Effector memory CD8-positive, alpha-beta T cell (primary cell): ENCODE measurements at regions not wholly inside any gene's neighbourhood (a gene's known extent, or its start where the extent isn't known, plus 50 kb on each side); places are given as distances from the start of the nearest gene placed in this dataset.

ENCODE experiments used
- ATAC-seq: fragments of 150-1000 bp; cut with Tn5 transposase; replicated peaks from 2 replicates; pipeline ENCODE4 v1.10.0; 2021; ENCODE audit warnings: mild to moderate bottlenecking, moderate library complexity
- DNase-seq, 3 experiments: peaks; one replicate each; pipeline ENCODE4 v3.0.0; 2021
- H3K27ac Mint-ChIP-seq, 2 donors: one replicate each; pipeline ENCODE4 v1.8.0; 2022; ENCODE audit warnings: mild to moderate bottlenecking in 2 of 2, mixed read lengths in 2 of 2, moderate library complexity in 2 of 2
- H3K27me3 Mint-ChIP-seq, 2 donors: one replicate each; pipeline ENCODE4 v1.8.0; 2022; ENCODE audit warnings: mixed read lengths in 2 of 2
- H3K36me3 Mint-ChIP-seq: one replicate; pipeline ENCODE4 v1.8.0; 2022; ENCODE audit warnings: mild to moderate bottlenecking, moderate library complexity, mixed read lengths; ENCODE audit not compliant: insufficient read depth
- H3K4me1 Mint-ChIP-seq, 2 donors: one replicate each; pipeline ENCODE4 v1.8.0; 2022; ENCODE audit warnings: low read depth in 2 of 2, mixed read lengths in 2 of 2
- H3K4me3 Mint-ChIP-seq, 2 donors: one replicate each; pipeline ENCODE4 v1.8.0; 2022; ENCODE audit warnings: mild to moderate bottlenecking in 2 of 2, mixed read lengths in 2 of 2, moderate library complexity in 2 of 2
- H3K9me3 Mint-ChIP-seq, 2 donors: one replicate each; pipeline ENCODE4 v1.8.0; 2022; ENCODE audit warnings: mixed read lengths in 2 of 2

DNA sequence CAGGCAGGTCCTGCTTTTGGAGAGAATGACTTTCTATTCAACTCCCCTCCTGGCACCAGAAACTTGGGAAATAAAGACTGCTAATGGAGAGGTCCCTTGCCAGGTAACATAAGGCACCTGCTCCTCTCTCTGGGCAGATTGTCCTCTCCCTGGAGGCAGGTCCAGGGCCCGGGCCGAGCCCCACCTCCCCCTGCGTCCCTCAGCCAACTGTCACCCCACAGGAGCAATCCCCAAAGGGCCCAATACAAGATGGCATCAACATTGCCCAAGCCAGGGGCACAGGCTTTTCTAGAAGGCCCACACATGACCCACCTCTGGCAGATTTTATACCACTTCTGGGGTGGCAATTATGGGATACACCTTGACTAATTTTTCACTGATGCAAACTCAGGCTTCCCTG is 145.2 kb downstream of the HERPUD2 start:
- H3K36me3 Mint-ChIP-seq = no peaks in the 10 kb centered on the region
- peaks cover 0 to 3% of the 10 kb centered on the region in 2 donors for H3K4me1 Mint-ChIP-seq

GRCh38 chr7:35548291-35548690 is 146.6 kb downstream of the HERPUD2 start:
- no peak overlapping the region for H3K27ac Mint-ChIP-seq
- no peaks in the 10 kb centered on the region for H3K36me3 Mint-ChIP-seq
- H3K9me3 Mint-ChIP-seq = no peaks in the 10 kb centered on the region
- no peak overlapping the region for H3K4me3 Mint-ChIP-seq
- ATAC-seq = no peak
- DNase-seq = no peak
- H3K27me3 Mint-ChIP-seq = peaks cover 26 to 60% of the 10 kb centered on the region in 2 donors
- H3K4me1 Mint-ChIP-seq = peaks cover 0 to 3% of the 10 kb centered on the region in 2 donors

More for the DNA sequence above, 145.2 kb downstream of the HERPUD2 start:
- H3K9me3 Mint-ChIP-seq = no peaks in the 10 kb centered on the region
- ATAC-seq = no peak
- no peak for DNase-seq
- no peak overlapping the region for H3K4me3 Mint-ChIP-seq
- peaks cover 25 to 51% of the 10 kb centered on the region in 2 donors for H3K27me3 Mint-ChIP-seq
- H3K27ac Mint-ChIP-seq = no peak overlapping the region

DNA sequence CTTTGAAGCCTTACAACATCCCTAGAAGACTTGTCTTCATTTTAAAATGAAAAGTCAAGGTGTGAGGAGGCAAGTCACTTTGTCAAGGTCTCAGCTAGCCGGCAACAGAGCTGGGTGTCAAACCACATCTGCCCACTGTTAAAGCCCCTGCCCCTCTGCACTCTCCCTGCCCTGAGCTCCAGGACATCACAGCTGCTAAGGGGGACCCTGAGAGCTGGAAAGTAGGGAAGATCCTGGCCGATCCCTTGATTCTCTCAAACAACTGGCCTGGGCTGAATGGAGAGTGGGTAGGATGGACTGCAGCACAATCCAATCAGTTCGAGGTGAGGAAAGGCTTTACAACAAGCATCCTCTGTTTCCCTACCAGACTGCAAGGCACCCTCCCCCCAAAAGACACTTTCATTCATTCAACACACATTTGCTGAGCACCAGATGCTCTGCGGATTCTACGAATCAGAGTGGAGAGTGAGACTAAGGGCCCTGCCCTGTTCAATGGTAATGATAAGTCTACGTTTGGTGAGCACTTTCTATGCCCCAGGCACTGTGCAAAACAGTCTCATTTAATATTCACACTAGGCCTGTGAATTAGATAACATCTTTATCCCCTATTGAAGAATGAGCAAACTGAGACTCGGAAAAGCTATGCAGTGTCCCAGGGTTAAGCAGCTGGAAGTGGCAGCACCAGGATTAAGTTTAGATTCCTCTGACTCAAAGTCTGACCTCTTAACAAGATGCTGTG is 148.1 kb downstream of the HERPUD2 start:
- no peak overlapping the region for H3K27ac Mint-ChIP-seq
- no peaks in the 10 kb centered on the region for H3K9me3 Mint-ChIP-seq
- H3K4me3 Mint-ChIP-seq = no peak overlapping the region
- no peaks in the 10 kb centered on the region for H3K36me3 Mint-ChIP-seq
- peaks cover 18 to 56% of the 10 kb centered on the region in 2 donors for H3K27me3 Mint-ChIP-seq
- peaks cover 0 to 3% of the 10 kb centered on the region in 2 donors for H3K4me1 Mint-ChIP-seq
- ATAC-seq (no peak), DNase-seq (no peak)

DNA sequence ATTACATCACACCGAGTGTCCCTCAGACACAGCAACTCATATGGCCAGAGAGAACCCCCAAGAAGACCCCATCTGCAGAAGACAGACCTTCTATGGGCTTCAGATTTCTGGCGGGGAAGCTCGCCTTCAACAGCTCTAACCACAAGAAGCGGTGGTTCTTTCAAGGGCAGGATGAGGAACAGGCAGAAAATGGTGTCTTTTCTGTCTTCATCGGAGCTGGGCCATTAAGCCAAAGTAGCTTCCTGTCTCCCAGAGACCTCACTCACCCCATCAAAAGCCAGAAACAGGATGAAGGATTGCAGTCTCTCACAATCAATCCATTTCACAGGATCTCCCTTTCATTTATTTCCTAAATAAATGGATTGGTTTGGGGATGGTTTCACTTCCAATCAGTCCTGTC is 149.1 kb downstream of the HERPUD2 start:
- DNase-seq (no peak), ATAC-seq (no peak)
- Mint-ChIP-seq H3K4me3 (no peak overlapping the region), H3K9me3 (no peaks in the 10 kb centered on the region), H3K36me3 (no peaks in the 10 kb centered on the region), H3K4me1 (peaks cover 0 to 3% of the 10 kb centered on the region in 2 donors), H3K27me3 (peaks cover 18 to 55% of the 10 kb centered on the region in 2 donors), H3K27ac (peak overlapping the region in 1 of 2 donors; percentile 46)

GRCh38 chr7:35544028-35544742 is 150.8 kb downstream of the HERPUD2 start:
- Mint-ChIP-seq H3K9me3 (no peaks in the 10 kb centered on the region), H3K27ac (no peak overlapping the region), H3K4me1 (peaks cover 0 to 3% of the 10 kb centered on the region in 2 donors), H3K27me3 (peaks cover 21 to 51% of the 10 kb centered on the region in 2 donors), H3K36me3 (no peaks in the 10 kb centered on the region), H3K4me3 (no peak overlapping the region)
- DNase-seq = no peak
- ATAC-seq = no peak

- peaks cover 16 to 39% of the 10 kb centered on the region in 2 donors for H3K27me3 Mint-ChIP-seq
- peak overlapping the region in 1 of 2 donors; percentile 13 for H3K27ac Mint-ChIP-seq
- peak; percentile 78 to 82 (median 79) for DNase-seq
- H3K4me3 Mint-ChIP-seq = peak overlapping the region; percentile 70 to 71
- H3K4me1 Mint-ChIP-seq = peaks cover 0 to 3% of the 10 kb centered on the region in 2 donors
- no peaks in the 10 kb centered on the region for H3K9me3 Mint-ChIP-seq
- ATAC-seq = peak; percentile 98
- no peaks in the 10 kb centered on the region for H3K36me3 Mint-ChIP-seq
Measured at GRCh38 chr7:35537067-35538023, 157.6 kb downstream of the HERPUD2 start.

DNA sequence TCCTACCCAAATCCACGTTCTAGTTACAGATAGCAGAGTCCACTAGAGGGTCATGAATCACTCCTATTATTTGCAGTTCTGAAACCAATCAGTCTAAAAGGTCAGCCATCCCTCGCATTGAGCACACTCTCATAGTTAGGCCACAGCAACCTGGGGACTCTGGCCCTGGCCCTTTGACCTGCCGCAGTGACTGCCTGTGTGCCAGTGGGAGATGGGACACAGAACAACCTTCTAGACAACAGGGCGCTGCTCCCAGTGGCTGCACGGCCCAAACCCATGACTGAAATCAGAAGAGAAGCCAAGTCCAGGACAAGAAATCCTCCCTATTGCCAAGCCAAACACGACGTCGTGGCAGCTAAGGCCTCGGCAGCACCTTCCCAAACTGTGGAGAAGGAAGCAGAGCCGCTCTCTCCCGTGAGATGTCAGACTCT is 158.5 kb downstream of the HERPUD2 start:
- no peaks in the 10 kb centered on the region for H3K36me3 Mint-ChIP-seq
- no peak overlapping the region for H3K27ac Mint-ChIP-seq
- no peaks in the 10 kb centered on the region for H3K9me3 Mint-ChIP-seq
- H3K27me3 Mint-ChIP-seq = peaks cover 23 to 48% of the 10 kb centered on the region in 2 donors
- H3K4me3 Mint-ChIP-seq = peak overlapping the region; percentile 70 to 71
- no peak for ATAC-seq
- peaks cover 0 to 3% of the 10 kb centered on the region in 2 donors for H3K4me1 Mint-ChIP-seq
- no peak for DNase-seq

DNA sequence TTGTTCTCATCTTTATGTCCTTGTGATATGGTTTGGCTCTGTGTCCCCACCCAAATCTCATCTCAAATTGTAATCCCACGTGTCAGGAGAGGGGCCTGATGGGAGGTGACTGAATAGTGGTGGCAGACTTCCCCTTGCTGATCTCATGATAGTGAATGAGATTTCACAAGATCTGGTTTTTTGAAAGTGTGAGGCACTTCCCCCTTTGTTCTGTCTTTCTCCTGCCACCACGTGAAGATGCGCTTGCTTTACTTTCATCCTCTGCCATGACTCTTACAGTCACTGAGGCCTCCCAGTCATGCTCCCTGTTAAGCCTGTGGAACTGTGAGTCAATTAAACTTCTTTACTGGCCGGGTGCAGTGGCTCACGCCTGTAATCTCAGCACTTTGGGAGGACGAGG is 161.0 kb downstream of the HERPUD2 start:
- Mint-ChIP-seq H3K4me1 (peaks cover 0 to 3% of the 10 kb centered on the region in 2 donors), H3K27ac (no peak overlapping the region), H3K4me3 (no peak overlapping the region), H3K9me3 (no peaks in the 10 kb centered on the region), H3K36me3 (no peaks in the 10 kb centered on the region), H3K27me3 (peaks cover 22 to 59% of the 10 kb centered on the region in 2 donors)
- no peak for ATAC-seq
- no peak for DNase-seq

- no peak overlapping the region for H3K27ac Mint-ChIP-seq
- peaks cover 35 to 68% of the 10 kb centered on the region in 2 donors for H3K27me3 Mint-ChIP-seq
- ATAC-seq = no peak
- DNase-seq = no peak
- H3K4me3 Mint-ChIP-seq = no peak overlapping the region
- no peaks in the 10 kb centered on the region for H3K4me1 Mint-ChIP-seq
- no peaks in the 10 kb centered on the region for H3K9me3 Mint-ChIP-seq
- H3K36me3 Mint-ChIP-seq = no peaks in the 10 kb centered on the region
Measured at GRCh38 chr7:35530124-35531109, 164.5 kb downstream of the HERPUD2 start.

DNA sequence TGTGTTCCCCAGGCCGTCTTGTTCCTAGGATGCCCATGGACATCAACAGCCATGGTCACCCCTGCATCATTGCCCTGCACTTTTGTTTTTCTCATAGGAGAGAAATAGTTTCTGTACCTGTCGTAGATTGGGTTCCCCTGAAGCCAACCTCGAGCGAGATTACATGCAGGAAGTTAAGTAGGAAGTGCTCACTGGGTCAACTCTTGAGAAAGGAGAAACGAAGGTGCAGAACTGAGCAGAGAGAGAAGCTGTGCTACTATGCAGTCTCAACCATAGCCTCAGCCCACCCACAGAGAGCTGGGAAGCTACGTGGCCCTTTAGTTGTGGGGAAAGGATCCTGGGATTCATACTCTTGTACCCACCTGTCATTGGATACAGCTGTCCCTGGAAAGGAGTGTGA is 165.2 kb downstream of the HERPUD2 start:
- Mint-ChIP-seq H3K4me1 (no peaks in the 10 kb centered on the region), H3K36me3 (no peaks in the 10 kb centered on the region), H3K9me3 (no peaks in the 10 kb centered on the region), H3K27me3 (peaks cover 35 to 68% of the 10 kb centered on the region in 2 donors), H3K27ac (no peak overlapping the region), H3K4me3 (no peak overlapping the region)
- ATAC-seq = no peak
- DNase-seq = no peak

GRCh38 chr7:35528381-35528977 is 166.5 kb downstream of the HERPUD2 start:
- H3K4me1 Mint-ChIP-seq = no peaks in the 10 kb centered on the region
- no peaks in the 10 kb centered on the region for H3K36me3 Mint-ChIP-seq
- no peak overlapping the region for H3K4me3 Mint-ChIP-seq
- ATAC-seq (no peak), DNase-seq (no peak)
- peaks cover 42 to 77% of the 10 kb centered on the region in 2 donors for H3K27me3 Mint-ChIP-seq
- no peaks in the 10 kb centered on the region for H3K9me3 Mint-ChIP-seq
- no peak overlapping the region for H3K27ac Mint-ChIP-seq

DNA sequence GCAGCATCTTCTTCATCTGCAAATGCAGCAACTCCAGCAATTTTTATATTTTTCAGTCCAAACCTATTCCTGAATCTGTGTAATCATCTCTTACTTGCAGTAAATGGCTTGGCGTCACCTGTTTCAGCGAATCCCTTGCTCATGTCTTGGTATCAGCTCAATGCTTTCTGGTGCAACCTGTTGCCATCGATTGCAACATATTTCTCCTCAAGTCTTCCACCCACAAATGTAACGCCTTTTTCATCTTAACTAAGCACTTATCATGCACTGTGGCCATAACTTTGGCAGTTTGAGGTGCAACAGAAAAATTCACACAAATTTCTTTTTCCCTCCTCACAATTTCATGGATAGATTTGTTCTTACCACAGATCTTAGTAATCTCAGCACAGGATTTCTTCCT is 168.3 kb downstream of the HERPUD2 start:
- H3K4me3 Mint-ChIP-seq = no peak overlapping the region
- H3K27me3 Mint-ChIP-seq = peaks cover 43 to 73% of the 10 kb centered on the region in 2 donors
- DNase-seq (no peak), ATAC-seq (no peak)
- H3K4me1 Mint-ChIP-seq = no peaks in the 10 kb centered on the region
- no peak overlapping the region for H3K27ac Mint-ChIP-seq
- H3K36me3 Mint-ChIP-seq = no peaks in the 10 kb centered on the region
- H3K9me3 Mint-ChIP-seq = no peaks in the 10 kb centered on the region
